PC-3 (cell line): ENCODE measurements at regions not wholly inside any gene's neighbourhood (a gene's known extent, or its start where the extent isn't known, plus 50 kb on each side); places are given as distances from the start of the nearest gene placed in this dataset.

ENCODE experiments used
- EZH2 ChIP-seq: fragments of 300-600 bp; sonication (generic); IDR thresholded peaks from one replicate; pipeline ENCODE4 v1.6.1; 2017; ENCODE audit warnings: antibody characterized with exemption, mild to moderate bottlenecking, low read length; ENCODE audit not compliant: unreplicated experiment
- TF ChIP-seq, protein P1 (sequence below): fragments of 300-600 bp; sonication (generic); conservative IDR thresholded peaks from 2 replicates; pipeline ENCODE4 v1.5.1; 2017; ENCODE audit warnings: antibody characterized with exemption, low read depth, mild to moderate bottlenecking, low read length

- TF ChIP-seq, protein P1, sequence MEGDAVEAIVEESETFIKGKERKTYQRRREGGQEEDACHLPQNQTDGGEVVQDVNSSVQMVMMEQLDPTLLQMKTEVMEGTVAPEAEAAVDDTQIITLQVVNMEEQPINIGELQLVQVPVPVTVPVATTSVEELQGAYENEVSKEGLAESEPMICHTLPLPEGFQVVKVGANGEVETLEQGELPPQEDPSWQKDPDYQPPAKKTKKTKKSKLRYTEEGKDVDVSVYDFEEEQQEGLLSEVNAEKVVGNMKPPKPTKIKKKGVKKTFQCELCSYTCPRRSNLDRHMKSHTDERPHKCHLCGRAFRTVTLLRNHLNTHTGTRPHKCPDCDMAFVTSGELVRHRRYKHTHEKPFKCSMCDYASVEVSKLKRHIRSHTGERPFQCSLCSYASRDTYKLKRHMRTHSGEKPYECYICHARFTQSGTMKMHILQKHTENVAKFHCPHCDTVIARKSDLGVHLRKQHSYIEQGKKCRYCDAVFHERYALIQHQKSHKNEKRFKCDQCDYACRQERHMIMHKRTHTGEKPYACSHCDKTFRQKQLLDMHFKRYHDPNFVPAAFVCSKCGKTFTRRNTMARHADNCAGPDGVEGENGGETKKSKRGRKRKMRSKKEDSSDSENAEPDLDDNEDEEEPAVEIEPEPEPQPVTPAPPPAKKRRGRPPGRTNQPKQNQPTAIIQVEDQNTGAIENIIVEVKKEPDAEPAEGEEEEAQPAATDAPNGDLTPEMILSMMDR = no peak
- TF ChIP-seq EZH2 = no peak
Observed at GRCh38 chr13:80166352-80166751, 174.6 kb downstream of the SPRY2 start.
